Lower leg skin (tissue), 3 donors: ENCODE measurements at regions not wholly inside any gene's neighbourhood (a gene's known extent, or its start where the extent isn't known, plus 50 kb on each side); places are given as distances from the start of the nearest gene placed in this dataset.

Experiments
- POLR2A ChIP-seq, 2 donors: fragments of 450-650 bp; IDR thresholded peaks; one replicate each; pipeline ENCODE4 v1.6.1; 2016 to 2017; ENCODE audit warnings: antibody characterized with exemption in 2 of 2, mild to moderate bottlenecking in 1 of 2, moderate library complexity in 1 of 2
- TF ChIP-seq, protein P1 (sequence below), 3 donors: fragments of 450-650 bp; IDR thresholded peaks; one replicate each; pipeline ENCODE4 v1.5.1; 2016; ENCODE audit warnings: antibody characterized with exemption in 3 of 3, mild to moderate bottlenecking in 3 of 3, moderate library complexity in 2 of 3

GRCh38 chr13:34611671-34612070 is 330.4 kb upstream of the NBEA start:
- TF ChIP-seq, protein P1, sequence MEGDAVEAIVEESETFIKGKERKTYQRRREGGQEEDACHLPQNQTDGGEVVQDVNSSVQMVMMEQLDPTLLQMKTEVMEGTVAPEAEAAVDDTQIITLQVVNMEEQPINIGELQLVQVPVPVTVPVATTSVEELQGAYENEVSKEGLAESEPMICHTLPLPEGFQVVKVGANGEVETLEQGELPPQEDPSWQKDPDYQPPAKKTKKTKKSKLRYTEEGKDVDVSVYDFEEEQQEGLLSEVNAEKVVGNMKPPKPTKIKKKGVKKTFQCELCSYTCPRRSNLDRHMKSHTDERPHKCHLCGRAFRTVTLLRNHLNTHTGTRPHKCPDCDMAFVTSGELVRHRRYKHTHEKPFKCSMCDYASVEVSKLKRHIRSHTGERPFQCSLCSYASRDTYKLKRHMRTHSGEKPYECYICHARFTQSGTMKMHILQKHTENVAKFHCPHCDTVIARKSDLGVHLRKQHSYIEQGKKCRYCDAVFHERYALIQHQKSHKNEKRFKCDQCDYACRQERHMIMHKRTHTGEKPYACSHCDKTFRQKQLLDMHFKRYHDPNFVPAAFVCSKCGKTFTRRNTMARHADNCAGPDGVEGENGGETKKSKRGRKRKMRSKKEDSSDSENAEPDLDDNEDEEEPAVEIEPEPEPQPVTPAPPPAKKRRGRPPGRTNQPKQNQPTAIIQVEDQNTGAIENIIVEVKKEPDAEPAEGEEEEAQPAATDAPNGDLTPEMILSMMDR (IDR thresholded peaks at IDR 0.05), result no peak
- TF ChIP-seq POLR2A (IDR thresholded peaks at IDR 0.05), result no peak
